NCI-H2171 (cell line): ENCODE measurements at regions not wholly inside any gene's neighbourhood (a gene's known extent, or its start where the extent isn't known, plus 50 kb on each side); places are given as distances from the start of the nearest gene placed in this dataset.
"Not testable (repeated sequence)": the region's sequence is repeated elsewhere in the genome, so short reads cannot be mapped to it uniquely, and the experiment has no call there.

Source experiments
- DNase-seq: peaks from one replicate; lab custom pipeline; 2025; lab: John Stamatoyannopoulos, UW

DNA sequence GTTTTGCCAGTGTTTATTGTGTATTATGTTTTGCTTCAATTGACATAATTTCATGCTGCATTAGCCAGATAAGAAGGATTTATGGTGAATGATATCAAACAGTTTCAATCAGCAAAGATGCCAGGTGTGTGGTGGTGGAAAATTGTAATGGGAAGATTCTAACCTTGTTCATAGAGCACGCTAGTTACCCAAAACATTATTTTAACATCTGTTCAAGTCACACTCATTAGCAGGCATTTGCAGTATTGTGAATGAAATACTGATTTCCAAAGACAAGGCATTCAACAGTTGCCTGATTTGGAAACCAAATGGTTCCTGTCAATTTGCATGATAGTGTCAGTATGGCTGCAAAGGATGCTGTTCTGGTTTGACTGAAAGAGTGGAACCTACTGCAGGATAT is 129.7 kb downstream of the EPC1 start:
- no peak for DNase-seq

DNA sequence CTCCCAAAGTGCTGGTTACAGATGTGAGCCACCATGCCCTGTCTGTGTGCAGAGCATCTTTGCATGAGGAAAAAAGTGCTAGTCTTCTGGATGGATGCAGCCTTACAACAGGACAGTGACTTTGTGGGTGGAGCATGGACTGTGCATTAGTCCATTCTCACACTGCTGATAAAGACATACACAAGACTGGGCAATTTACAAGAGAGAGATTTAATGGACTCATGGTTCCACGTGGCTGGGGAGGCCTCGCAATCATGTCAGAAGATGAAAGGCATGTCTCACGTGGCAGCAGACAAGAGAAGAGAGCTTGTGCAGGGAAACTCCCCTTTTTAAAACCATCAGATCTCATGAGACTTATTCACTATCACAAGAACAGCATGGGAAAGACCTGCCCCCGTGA is 133.1 kb downstream of the EPC1 start:
- DNase-seq, result not testable (repeated sequence)

DNA sequence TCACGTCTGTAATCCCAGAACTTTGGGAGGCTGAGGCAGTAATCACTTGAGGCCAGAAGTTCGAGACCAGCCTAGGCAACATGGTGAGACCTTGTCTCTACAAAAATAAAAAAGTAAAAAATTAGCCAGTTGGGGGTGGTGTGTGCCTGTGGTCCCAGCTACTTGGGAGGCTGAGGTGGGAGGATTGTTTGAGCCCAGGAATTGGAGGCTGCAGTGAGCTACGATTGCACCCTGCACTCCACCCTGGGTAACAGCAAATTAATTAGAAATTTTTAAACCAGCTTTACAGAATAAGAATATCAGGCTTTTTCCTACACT is 136.0 kb downstream of the EPC1 start:
- DNase-seq, result no peak

DNA sequence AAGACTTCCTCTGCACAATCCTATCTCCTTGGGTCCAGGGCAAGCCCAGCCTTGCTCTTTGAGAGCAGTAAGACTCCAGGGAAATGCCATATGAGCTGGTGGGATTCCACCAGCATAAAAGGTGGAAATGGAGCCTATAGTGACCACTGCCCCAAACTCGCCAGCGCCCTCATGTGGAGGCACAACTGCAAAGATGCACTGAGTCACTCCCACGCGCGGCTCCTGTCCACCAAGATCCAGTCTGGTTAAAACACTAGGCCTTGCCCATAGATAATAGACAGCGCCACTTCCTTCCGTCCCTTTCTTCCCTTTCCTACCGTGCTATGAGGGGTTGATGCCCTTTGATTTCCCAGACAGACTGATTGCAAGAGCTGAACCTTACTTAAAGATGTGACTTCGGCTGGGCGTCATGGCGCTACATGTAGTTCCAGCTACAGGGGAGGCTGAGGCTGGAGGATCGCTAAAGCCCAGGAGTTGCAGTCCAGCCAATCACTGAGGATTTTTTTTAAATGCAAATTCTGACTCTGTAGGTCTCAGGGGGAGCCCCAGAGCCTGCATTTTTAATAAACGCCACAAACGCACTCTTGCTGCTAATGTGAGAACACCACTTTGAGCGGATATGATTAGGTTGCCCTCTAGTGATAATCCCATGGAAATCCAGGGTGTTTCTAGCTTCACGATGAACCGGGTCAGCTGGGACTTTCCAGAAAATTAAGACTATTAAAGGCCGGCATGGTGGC is 136.5 kb downstream of the EPC1 start:
- no peak for DNase-seq

DNA sequence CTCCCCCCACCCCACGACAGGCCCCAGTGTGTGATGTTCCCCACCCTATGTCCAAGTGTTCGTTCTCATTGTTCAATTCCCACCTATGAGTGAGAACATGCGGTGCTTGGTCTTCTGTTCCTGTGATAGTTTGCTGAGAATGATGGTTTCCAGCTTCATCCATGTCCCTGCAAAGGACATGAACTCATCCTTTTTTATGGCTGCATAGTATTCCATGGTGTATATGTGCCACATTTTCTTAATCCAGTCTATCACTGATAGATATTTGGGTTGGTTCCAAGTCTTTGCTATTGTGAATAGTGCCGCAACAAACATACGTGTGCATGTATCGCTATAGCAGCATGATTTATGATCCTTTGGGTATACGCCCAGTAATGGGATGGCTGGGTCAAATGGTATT is 139.0 kb downstream of the EPC1 start:
- not testable (repeated sequence) for DNase-seq

DNA sequence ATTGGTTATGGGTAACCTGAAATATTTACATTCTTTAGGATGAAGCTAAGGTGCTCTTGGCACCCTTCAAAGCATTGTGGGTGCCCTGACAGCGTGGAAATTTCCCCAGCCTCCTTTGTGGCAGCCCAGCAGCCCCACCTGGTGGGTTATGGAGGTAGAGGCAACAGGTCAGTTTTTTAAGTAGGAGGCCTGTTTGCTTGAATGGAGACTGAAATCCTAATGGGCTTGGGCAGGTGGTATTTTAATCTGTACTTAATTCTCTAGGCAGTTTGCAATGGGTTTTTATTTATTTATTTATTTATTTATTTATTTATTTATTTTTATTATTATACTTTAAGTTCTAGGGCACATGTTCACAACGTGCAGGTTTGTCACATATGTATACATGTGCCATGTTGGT is 139.4 kb downstream of the EPC1 start:
- DNase-seq, result no peak

DNA sequence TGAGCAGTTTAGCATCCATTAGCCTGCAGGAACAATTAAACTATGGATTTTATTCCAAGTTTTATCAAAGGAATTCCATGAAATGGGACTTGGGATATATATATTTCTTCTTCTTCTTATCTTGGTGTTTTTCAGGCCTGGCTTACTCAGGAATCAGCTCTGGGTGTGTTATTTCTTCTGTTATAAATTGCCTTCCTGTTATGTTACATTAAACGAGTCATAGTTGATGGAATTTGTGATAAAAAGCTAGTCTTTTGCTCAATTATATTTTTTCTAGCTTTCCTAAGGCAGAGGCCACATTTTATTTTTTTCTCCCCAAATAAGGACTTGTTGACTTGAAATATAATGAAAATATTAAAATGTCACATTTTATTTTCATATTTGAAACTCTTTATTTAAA is 141.3 kb downstream of the EPC1 start:
- no peak for DNase-seq

DNA sequence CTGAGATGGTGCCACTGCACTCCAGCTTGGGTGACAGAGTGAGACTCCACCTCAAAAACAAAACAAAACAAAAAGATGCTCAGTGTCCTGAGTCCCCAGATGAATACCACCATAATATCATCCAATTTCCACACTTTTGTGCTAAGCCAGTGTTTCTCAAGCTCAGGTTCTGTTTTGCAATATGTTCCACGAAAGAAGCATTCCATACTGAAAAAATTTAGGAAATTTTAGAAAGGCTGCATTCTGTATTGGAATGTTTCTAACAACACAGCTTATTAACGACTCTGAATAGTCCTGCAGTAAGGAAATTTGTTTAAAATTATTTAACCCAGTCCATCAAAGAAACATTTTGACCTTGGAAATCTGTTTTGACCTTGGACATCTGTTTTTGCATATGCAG is 142.4 kb downstream of the EPC1 start:
- DNase-seq, result no peak

DNA sequence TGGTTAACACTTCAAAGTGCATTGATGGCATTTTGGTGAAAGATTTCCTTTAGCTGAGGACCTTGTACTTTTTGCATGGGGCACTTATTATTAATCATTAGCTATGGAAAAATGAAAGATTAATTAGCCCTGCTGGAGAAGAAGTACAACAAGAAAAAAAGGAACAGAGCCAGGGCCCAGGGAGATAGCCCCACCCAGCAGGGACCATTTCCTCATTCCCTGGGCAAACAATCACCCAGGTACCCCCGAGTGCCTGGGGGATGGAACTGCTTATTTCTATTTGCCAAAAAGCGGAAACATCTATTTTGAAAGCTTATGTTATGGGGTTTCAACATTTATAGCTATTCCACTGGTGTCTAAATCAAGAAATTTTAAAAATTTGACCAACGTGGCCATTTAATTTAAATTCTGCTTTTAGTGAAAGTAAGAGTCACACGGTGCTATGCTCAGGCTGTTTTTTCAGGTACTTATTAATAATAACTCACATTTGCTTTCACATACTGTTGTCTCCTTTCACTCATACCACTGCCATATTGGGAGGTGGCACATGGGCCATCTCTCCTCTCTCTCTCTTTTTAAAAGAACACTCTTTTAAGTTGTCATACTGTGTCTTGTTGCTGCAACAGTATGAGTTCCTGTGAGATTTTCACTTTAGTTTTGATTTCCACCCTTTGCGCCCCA is 143.6 kb upstream of the KIF5B start:
- no peak for DNase-seq

DNA sequence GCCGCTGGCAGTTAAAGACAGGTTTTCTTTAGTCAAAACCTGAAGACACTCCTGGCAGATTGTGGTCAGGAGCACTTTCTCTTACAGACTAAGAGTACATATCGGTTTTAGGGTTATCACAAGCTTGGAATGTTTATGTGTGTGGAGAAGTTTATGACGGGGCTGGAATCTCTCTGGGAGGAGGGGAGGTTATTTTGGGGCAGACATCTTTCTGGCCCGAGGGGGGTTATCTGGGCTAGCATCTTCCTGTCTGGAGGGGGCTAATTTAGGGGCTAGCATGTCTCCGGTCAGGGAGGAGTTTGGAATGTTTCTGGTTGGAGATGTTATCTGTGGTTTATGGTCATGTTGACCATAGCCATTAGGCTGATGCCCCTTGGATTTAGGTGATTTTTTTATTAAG is 141.2 kb upstream of the KIF5B start:
- DNase-seq, result no peak

DNA sequence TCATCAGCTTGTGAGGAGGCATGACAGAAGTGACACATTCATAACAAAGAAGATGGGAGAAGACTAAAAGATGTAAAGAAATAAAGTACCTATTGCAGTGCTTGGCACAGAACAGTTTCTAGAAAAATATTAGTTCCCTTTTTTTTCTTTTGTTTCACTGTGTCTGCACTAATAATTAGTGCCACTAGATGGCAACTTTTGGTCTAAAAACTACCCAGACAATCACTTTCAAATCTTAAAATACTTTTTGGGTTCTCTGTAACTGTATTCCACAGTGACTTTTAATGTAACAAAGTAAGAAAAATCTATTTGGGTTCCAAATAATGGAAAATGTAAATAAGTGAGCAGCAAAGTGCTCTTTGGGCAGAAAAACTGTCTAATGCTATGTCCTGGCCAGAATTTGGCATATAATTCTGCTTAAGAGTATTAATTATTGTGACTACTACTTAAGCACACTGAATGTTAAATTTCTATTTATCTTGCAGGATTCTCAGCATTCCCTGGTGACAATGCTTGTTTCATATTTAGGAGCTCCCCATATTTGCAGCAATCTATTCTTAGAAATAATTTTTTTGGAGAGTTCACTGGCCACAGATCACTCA is 134.8 kb upstream of the KIF5B start:
- no peak for DNase-seq

DNA sequence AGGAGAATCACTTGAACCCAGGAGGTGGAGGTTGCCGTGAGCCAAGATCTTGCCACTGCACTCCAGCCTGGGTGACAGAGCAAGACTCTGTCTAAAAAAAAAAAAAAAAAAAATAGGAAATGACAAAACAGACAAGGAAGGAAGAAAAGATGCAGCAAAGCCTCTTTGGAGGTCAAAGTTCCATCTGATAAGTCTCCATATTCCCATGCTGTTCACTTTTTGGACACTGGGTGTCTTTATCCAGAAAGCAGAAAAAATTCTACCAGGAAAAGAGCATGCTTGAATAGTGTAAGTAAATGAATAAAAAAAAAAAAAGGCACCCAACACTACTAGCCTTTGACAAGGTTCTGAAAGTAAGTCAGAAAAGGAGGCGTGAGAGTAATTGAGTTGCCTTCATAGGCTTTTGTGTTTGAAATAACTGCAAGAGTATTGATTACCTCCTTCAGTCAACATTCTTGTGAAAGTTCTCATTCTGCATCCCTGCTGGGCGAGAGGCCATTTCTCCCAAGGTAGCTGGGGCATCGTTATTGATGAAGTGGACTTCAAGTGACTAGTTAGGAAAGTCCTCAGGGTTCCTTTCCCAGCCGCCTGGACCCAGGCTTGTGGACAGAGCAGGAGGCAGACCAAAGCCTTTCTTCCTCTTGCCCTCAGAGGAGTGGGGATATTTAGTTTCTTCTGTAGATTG is 133.3 kb upstream of the KIF5B start:
- no peak for DNase-seq

DNA sequence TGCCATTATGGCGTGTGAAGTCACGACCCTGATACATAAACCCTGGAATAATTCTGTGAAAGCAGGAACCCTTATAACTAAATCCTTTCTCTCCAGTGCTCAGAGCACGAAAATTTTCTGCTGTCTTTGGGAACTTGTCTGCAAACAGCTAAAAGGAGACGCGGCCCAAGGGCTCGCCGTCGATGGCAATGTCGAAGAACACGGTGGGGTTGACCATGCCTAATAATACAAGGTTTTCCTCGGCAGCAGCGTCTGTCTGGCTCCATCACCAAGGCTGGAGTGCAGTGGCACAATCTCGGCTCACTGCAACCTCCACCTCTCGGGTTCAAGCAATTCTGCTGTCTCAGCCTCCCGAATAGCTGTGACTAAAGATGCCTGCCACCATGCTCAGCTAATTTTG is 132.4 kb upstream of the KIF5B start:
- DNase-seq, result not testable (repeated sequence)

DNA sequence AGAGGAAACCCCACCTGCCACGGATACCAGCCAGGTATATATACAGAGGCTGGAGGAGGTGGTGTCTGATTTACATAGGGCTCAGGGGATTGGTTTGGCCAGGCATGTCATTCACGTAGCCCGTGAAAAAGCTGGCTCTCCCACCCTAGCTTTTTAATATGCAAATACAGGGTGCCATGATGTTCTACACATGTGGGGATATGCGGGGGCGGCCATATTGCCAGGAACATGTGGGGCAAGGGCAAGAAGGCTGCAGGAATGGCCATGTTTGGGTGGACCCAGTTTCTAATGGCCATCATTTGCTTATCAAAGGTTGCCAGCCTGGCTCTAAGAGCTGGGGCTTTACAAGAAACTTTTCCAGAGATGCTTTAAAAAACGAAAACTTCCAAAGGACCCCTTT is 131.5 kb upstream of the KIF5B start:
- DNase-seq, result no peak

DNA sequence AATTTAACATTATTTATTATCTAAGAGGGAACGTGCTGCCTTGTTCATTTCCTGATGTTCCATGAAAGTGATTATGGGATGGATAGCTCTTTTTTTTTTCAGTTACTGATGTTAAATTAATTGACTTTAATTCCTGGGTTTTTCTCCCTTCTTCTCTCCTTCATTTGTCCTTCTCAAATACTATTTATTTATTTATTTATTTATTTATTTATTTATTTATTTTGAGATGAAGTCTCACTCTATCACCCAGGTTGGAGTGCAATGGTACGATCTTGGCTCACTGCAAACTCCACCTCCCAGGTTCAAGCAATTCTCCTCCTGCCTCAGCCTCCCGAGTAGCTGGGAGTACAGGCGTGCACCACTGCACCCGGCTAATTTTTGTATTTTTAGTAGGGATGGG is 127.4 kb upstream of the KIF5B start:
- not testable (repeated sequence) for DNase-seq

DNA sequence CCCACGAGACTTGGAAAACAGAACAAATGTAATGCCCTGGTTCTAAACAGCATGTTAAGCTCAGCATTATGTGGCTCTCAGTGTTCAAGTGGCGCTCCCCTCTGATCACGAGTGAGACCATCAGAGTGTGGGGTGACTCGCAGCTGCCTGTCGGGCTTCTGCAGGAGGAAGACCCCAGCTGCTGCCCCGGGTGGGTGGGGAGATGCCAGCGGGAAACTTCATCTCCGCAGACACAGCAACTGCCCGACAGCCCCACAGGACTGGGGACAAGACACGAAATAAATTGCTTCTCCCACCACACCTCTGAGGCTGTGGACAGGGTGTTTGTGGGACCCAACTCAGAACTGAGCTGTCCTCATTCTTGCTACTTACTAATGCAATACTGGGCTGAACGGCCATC is 126.3 kb upstream of the KIF5B start:
- no peak for DNase-seq

DNA sequence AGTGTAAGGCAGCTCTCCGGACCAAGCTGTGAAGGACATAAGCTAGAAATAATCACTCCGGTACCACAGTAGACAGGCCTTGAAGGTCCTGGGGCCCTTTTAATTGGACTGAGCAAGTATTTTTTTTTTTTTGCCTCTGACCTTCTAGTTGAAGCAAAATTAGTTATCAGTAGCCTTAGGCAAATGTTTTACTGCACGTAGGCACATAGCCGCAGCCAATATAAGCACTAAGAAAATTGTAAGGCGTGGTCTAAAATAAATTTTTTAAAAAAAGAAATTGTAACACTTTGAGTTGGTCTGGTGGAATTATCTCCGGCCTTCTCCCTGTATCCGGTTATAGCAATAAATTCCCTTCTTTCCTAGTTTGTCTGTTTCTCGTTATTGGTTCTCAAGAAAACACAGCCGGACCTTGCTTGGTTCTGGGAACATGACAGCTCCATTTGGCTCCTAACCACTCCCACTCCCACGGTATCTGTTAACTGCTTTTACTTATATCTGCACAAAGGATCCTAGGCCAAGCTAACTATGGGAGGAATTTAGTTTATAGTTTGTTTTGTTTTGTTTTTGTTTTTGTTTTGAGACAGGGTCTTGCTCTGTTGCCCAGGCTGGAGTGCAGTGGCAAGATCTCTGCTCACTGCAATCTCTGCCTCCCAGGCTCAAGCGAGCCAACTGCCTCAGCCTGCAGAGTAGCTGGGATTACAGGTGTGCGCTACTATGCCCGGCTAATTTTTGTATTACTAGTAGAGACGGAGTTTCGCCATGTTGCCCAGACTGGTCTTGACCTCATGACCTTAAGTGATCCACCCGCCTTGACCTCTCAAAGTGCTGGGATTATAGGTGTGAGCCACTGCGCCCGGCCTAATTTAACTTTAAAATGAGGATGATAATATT is 124.4 kb upstream of the KIF5B start:
- DNase-seq, result no peak

DNA sequence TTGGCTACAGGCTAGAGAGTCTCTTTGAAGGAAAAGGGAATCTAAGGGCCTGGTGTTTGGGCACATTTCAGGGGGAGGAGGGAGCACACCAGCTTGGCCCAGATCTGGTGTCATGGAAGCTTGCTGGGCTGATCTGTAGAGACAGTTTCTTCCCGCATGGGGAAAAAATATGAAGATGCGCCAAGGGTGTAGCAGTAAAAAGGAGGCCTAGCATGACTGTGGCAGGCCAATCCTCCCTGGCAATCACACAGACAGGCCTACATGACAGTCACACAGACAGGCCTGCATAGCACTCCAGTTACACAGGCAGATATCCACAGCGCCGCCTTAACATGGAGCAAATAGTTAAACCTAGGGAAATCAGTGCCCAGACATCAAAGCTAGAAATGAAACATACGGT is 123.6 kb upstream of the KIF5B start:
- DNase-seq, result no peak

DNA sequence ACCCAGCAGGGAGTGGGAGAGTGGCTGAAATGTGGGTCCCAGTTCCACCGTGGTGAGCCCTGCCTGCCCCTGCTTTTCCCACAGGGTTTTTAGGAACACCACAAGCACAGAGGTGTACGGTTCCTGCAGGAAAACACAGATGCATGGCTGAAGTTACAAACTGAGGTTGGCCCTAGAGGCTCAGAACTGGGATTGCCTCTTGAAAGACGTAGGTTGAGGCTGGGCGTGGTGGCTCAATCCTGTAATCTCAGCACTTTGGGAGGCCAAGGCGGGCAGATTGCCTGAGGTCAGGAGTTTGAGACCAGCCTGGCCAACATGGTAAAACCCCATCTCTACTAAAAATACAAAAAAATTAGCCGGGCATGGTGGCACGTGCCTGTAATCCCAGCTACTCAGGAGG is 121.4 kb upstream of the KIF5B start:
- not testable (repeated sequence) for DNase-seq

DNA sequence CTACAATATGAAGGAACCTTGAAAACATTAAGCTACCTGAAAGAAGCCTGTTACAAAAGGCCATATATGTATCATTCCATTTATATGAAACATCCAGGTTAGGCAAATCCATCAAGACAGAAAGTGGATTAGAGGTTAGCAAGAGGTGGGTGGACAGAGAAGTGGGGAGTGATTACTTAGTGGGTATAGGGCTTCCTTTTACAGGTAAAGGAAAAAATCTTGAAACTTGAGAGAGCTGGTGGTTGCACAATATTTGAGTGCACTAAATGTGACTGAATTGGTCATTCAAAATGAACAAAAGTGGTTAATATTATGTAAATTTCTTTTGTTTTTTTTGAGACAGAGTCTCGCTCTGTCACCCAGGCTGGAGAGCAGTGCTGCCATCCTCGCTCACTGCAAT is 119.4 kb upstream of the KIF5B start:
- no peak for DNase-seq

DNA sequence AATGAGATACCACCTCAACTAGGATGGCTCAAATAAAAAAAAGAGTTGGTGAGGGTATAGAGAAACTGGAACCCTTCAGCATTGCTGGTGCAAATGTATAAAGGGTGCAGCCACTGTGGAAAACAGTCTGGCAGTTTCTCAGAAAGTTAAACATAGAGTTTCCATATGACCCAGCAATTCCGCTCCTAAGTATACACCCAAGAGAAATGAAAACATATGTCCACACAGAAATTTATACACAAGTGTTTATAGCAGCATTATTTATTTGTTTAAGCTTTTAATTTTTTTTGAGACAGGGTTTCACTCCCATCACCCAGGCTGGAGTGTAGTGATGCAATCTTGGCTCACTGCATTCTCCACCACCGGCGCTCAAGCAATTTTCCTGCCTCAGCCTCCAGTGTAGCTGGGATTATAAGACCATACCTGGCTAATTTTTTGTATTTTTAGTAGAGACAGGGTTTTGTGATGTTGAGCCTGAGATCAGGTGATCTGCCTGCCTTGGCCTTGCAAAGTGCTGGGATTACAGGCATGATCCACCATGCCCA is 118.2 kb upstream of the KIF5B start:
- DNase-seq, result no peak

DNA sequence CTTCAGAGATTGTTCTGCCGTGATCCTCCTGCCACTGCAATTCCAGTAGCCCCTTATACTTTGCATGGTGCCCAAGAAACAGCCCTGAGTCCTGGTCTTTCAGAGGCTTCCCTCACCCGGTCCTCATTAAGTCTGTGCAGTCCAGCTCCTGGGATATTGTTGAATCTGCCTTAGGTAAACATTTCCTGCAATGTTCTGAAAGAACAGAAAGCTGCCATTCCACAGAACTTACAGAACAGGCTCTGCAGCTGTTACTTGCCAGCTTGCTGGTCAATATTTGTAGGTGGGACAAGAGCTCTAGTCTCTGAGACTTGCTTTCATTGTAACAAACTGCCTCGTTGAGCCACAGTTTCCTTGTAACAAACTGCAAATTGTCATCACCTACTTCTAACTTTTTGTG is 115.0 kb upstream of the KIF5B start:
- DNase-seq, result no peak
